ENCODE measurements at regions not wholly inside any gene's neighbourhood (a gene's known extent, or its start where the extent isn't known, plus 50 kb on each side); places are given as distances from the start of the nearest gene placed in this dataset.

- ATAC-seq (ENCODE audit: poor library complexity) (no peak), DNase-seq (no peak)
- Mint-ChIP-seq H3K27me3 (no peaks in the 10 kb centered on the region), H3K4me1 (ENCODE audit: low read depth) (no peaks in the 10 kb centered on the region), H3K4me3 (no peak overlapping the region), H3K9me3 (peaks cover 9% of the 10 kb centered on the region), H3K27ac (no peak overlapping the region), H3K36me3 (ENCODE audit: low read depth) (no peaks in the 10 kb centered on the region)
- Histone ChIP-seq H3K4me1 (ENCODE audit: insufficient read depth, low read length) (no peaks in the 10 kb centered on the region), H3K4me3 (ENCODE audit: low read length) (no peak overlapping the region), H3K27ac (ENCODE audit: low read depth in 1 of 2, low read length in 2 of 2) (no peak overlapping the region), H3K9me3 (ENCODE audit: control insufficient read depth in 1 of 2, insufficient read depth in 1 of 2, low read length in 2 of 2) (peaks cover 0 to 4% of the 10 kb centered on the region in 2 experiments), H3K27me3 (ENCODE audit: control insufficient read depth in 1 of 2, insufficient read depth in 2 of 2, low read length in 2 of 2) (no peaks in the 10 kb centered on the region), H3K36me3 (ENCODE audit: insufficient read depth, low read length) (no peaks in the 10 kb centered on the region)
- no peak for TF ChIP-seq CTCF (IDR thresholded peaks at IDR 0.05)
- intact Hi-C loops (cut with DNase I, micrococcal nuclease), result no loop called here
- ChIA-PET POLR2A (no interaction called here), CTCF (no interaction called here)
Observed at GRCh38 chr7:8822595-8822994, 389.2 kb downstream of the NXPH1 start.

GRCh38 chr7:8823486-8823885 is 390.1 kb downstream of the NXPH1 start:
- TF ChIP-seq CTCF (IDR thresholded peaks at IDR 0.05), result no peak
- H3K27me3 ChIP-seq (ENCODE audit: control insufficient read depth in 1 of 2, insufficient read depth in 2 of 2, low read length in 2 of 2), result no peaks in the 10 kb centered on the region
- Mint-ChIP-seq H3K27ac (no peak overlapping the region), H3K9me3 (peaks cover 7% of the 10 kb centered on the region), H3K27me3 (no peaks in the 10 kb centered on the region), H3K36me3 (ENCODE audit: low read depth) (no peaks in the 10 kb centered on the region), H3K4me1 (ENCODE audit: low read depth) (no peaks in the 10 kb centered on the region), H3K4me3 (no peak overlapping the region)
- POLR2A ChIA-PET, result no interaction called here
- H3K36me3 ChIP-seq (ENCODE audit: insufficient read depth, low read length), result no peaks in the 10 kb centered on the region
- ATAC-seq (ENCODE audit: poor library complexity), result no peak
- no peak overlapping the region for H3K27ac ChIP-seq (ENCODE audit: low read depth in 1 of 2, low read length in 2 of 2)
- H3K4me3 ChIP-seq (ENCODE audit: low read length), result no peak overlapping the region
- CTCF ChIA-PET, result no interaction called here
- no peaks in the 10 kb centered on the region for H3K4me1 ChIP-seq (ENCODE audit: insufficient read depth, low read length)
- no peak for DNase-seq
- H3K9me3 ChIP-seq (ENCODE audit: control insufficient read depth in 1 of 2, insufficient read depth in 1 of 2, low read length in 2 of 2), result peaks cover 0 to 4% of the 10 kb centered on the region in 2 experiments
- intact Hi-C loops (cut with DNase I, micrococcal nuclease), result no loop called here

GRCh38 chr7:8827329-8827728 is 393.9 kb downstream of the NXPH1 start:
- CTCF ChIA-PET, result no interaction called here
- no peak for TF ChIP-seq CTCF (IDR thresholded peaks at IDR 0.05)
- Mint-ChIP-seq H3K27me3 (no peaks in the 10 kb centered on the region), H3K4me1 (ENCODE audit: low read depth) (no peaks in the 10 kb centered on the region), H3K4me3 (no peak overlapping the region), H3K9me3 (peaks cover 6% of the 10 kb centered on the region), H3K27ac (no peak overlapping the region), H3K36me3 (ENCODE audit: low read depth) (no peaks in the 10 kb centered on the region)
- POLR2A ChIA-PET, result no interaction called here
- Histone ChIP-seq H3K9me3 (ENCODE audit: control insufficient read depth in 1 of 2, insufficient read depth in 1 of 2, low read length in 2 of 2) (peaks cover 0 to 1% of the 10 kb centered on the region in 2 experiments), H3K4me1 (ENCODE audit: insufficient read depth, low read length) (no peaks in the 10 kb centered on the region), H3K36me3 (ENCODE audit: insufficient read depth, low read length) (no peaks in the 10 kb centered on the region), H3K27me3 (ENCODE audit: control insufficient read depth in 1 of 2, insufficient read depth in 2 of 2, low read length in 2 of 2) (no peaks in the 10 kb centered on the region), H3K4me3 (ENCODE audit: low read length) (no peak overlapping the region), H3K27ac (ENCODE audit: low read depth in 1 of 2, low read length in 2 of 2) (no peak overlapping the region)
- no peak for ATAC-seq (ENCODE audit: poor library complexity)
- intact Hi-C loops (cut with DNase I, micrococcal nuclease), result no loop called here
- DNase-seq, result no peak
